ENCODE measurements at regions not wholly inside any gene's neighbourhood (a gene's known extent, or its start where the extent isn't known, plus 50 kb on each side); places are given as distances from the start of the nearest gene placed in this dataset.

DNA sequence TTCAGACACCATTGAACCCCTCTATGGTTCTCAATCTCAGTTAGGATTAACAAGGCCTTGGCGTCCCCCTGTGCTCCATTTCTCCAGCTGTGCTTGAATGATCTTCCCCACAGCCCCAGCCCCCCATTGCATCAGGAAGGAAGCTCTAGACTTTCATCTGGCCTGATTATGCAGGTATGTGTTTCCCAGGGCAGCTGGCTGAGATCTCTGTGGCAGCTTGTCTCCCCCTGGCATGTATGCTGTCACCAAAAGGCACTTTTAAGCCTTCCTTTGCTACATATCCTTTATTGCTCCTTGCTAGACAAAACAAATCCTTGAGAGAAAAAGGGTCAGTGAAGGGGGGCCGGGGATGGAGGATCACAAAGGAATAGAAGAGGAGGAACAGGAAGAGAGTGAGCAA, 1056.0 kb upstream of the SLIT2 start:
- Histone ChIP-seq H3K4me3 (no peak overlapping the region), H3K9me3 (no peaks in the 10 kb centered on the region), H3K27me3 (no peaks in the 10 kb centered on the region), H3K27ac (no peak overlapping the region), H3K4me1 (no peaks in the 10 kb centered on the region), H3K36me3 (ENCODE audit: low read depth, missing control alignments) (no peaks in the 10 kb centered on the region)
- no peak for DNase-seq
- no peak for TF ChIP-seq POLR2A (IDR thresholded peaks at IDR 0.05)
- TF ChIP-seq, protein P1, sequence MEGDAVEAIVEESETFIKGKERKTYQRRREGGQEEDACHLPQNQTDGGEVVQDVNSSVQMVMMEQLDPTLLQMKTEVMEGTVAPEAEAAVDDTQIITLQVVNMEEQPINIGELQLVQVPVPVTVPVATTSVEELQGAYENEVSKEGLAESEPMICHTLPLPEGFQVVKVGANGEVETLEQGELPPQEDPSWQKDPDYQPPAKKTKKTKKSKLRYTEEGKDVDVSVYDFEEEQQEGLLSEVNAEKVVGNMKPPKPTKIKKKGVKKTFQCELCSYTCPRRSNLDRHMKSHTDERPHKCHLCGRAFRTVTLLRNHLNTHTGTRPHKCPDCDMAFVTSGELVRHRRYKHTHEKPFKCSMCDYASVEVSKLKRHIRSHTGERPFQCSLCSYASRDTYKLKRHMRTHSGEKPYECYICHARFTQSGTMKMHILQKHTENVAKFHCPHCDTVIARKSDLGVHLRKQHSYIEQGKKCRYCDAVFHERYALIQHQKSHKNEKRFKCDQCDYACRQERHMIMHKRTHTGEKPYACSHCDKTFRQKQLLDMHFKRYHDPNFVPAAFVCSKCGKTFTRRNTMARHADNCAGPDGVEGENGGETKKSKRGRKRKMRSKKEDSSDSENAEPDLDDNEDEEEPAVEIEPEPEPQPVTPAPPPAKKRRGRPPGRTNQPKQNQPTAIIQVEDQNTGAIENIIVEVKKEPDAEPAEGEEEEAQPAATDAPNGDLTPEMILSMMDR (IDR thresholded peaks at IDR 0.05) = no peak
- 64% methylated on average over 2 of the region's 2 CpGs for WGBS, 2 donors
- intact Hi-C loops (cut with DNase I; ENCODE audit: low total_unique reads) = no loop called here

DNA sequence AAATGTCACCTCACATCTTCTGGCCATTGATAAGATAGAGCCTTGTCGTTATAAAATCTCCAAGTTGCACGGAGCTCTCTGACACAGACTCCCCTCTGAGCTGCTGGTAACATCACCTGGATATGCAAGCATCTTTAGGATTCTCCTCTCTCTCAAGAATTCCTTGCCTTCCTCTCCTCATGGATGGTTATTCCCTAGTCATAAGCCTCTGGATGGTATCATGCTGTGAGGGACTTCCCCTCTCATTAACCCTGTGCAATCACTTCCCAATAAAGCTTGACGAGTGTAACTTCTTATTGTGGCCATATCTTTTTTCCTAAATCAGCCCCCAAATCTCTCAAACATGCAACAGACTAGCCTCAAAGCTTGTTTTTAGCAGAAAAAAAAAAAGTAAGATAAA, 1057.0 kb upstream of the SLIT2 start:
- no peaks in the 10 kb centered on the region for H3K36me3 ChIP-seq (ENCODE audit: low read depth, missing control alignments)
- H3K9me3 ChIP-seq = no peaks in the 10 kb centered on the region
- WGBS, 2 donors = 46 to 54% methylated on average over 3 of the region's 3 CpGs
- TF ChIP-seq POLR2A (IDR thresholded peaks at IDR 0.05) = no peak
- TF ChIP-seq, protein P1 (IDR thresholded peaks at IDR 0.05) = no peak
- H3K27ac ChIP-seq = no peak overlapping the region
- H3K4me1 ChIP-seq = no peaks in the 10 kb centered on the region
- DNase-seq = no peak
- H3K27me3 ChIP-seq = no peaks in the 10 kb centered on the region
- intact Hi-C loops (cut with DNase I; ENCODE audit: low total_unique reads) = no loop called here
- H3K4me3 ChIP-seq = no peak overlapping the region

DNA sequence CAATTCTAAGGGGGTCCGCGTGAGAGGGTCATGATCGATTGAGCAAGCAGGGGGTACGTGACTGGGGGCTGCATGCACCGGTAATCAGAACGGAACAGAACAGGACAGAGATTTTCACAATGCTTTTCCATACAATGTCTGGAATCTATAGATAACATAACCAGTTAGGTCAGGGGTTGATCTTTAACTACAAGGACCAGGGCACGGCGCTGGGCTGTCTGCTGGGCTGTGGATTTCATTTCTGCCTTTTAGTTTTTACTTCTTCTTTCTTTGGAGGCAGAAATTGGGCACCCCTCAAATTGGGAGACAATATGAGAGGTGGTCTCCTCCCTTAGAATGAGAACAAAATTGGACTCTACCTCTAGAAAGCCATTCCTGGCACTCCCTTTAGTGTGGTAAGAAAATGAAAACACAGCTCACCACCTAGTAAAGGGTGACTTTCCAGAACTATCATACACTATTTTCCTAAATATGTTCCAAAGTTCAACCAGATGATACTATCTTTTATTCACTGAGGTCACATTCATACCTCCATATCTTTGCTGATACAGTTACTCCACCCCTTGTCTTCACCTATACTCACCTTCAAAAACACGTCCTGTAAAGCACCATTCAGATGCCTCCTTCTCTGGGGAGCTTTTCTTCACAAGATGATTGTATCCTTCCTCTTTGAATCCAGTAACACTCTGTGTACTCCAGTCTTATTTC, 1058.3 kb upstream of the SLIT2 start:
- H3K27me3 ChIP-seq = no peaks in the 10 kb centered on the region
- H3K4me1 ChIP-seq = no peaks in the 10 kb centered on the region
- TF ChIP-seq, protein P1 (IDR thresholded peaks at IDR 0.05) = no peak
- TF ChIP-seq POLR2A (IDR thresholded peaks at IDR 0.05) = no peak
- no peaks in the 10 kb centered on the region for H3K36me3 ChIP-seq (ENCODE audit: low read depth, missing control alignments)
- H3K4me3 ChIP-seq = no peak overlapping the region
- 82 to 93% methylated on average over 9 of the region's 9 CpGs for WGBS, 2 donors
- H3K9me3 ChIP-seq = no peaks in the 10 kb centered on the region
- H3K27ac ChIP-seq = no peak overlapping the region
- intact Hi-C loops (cut with DNase I; ENCODE audit: low total_unique reads) = no loop called here
- no peak for DNase-seq

DNA sequence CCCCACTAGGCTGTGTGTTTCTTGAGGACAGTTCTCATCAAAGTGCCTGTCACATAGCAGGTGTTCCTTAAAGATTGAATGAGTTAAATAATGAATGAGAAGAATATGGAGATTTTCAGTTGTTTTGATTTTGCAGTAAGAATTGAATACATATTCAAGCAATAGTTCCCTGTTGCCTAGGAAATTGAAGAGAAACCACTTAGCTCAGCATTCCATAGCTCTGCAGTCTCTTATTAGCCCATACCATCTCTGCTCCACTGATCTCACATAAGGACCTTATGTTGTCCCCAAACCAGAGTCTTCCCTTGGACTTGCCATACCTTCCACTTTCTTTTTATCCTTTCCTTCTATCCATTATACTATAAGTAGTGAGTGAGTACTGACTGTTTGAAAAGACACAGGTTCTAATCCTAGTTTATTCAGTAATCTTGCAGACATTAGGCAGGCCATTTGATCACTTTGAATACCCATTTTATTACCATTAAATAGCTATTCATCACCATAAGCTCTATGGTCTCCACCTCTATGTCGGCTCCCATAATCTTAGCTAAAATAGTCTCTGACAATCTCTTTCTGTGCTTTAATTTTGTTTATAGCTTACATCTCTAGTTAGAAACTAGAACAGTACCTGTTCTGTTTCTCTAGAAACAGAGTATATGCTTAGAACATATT, 1059.6 kb upstream of the SLIT2 start:
- Histone ChIP-seq H3K9me3 (no peaks in the 10 kb centered on the region), H3K27ac (no peak overlapping the region)
- intact Hi-C loops (cut with DNase I; ENCODE audit: low total_unique reads) = no loop called here

More for the DNA sequence above, 1059.6 kb upstream of the SLIT2 start:
- no peak for TF ChIP-seq POLR2A (IDR thresholded peaks at IDR 0.05)
- TF ChIP-seq, protein P1 (IDR thresholded peaks at IDR 0.05) = no peak
- H3K36me3 ChIP-seq (ENCODE audit: low read depth, missing control alignments) = no peaks in the 10 kb centered on the region
- no peak for DNase-seq
- H3K4me3 ChIP-seq = no peak overlapping the region
- WGBS, 2 donors = 32 to 41% methylated on average over 1 of the region's 1 CpG
- no peaks in the 10 kb centered on the region for H3K27me3 ChIP-seq
- no peaks in the 10 kb centered on the region for H3K4me1 ChIP-seq

Measured in testis (tissue), 2 donors.